HepG2 (cell line): ENCODE measurements at regions not wholly inside any gene's neighbourhood (a gene's known extent, or its start where the extent isn't known, plus 50 kb on each side); places are given as distances from the start of the nearest gene placed in this dataset.
"Not testable (repeated sequence)": the region's sequence is repeated elsewhere in the genome, so short reads cannot be mapped to it uniquely, and the experiment has no call there.

Experiments used
- ATAC-seq: fragments of 200-7000 bp; cut with Tn5 transposase; 3 replicates; pipeline ENCODE4 v1.9.1; 2020; ENCODE audit warnings: mild to moderate bottlenecking, moderate library complexity
- BruUV-seq: library from RNA; stranded (reverse); fragments of 400-500 nt; replicated peaks from 2 replicates; lab custom pipeline; 2021; lab: Mats Ljungman, UMichigan
- CTCF ChIA-PET: fragments of 300-600 bp; formaldehyde crosslinking; extraction: SDS; loops from one replicate; lab custom pipeline; 2021; ENCODE audit warnings: low total read pairs, inconsistent platforms, low intra/inter-chr PET ratio; lab: Yijun Ruan, JAX
- POLR2A ChIA-PET: fragments of 350-600 bp; sonication (Branson Sonifier 250); formaldehyde crosslinking; loops from one replicate; lab custom pipeline; 2020; ENCODE audit warnings: antibody characterized with exemption, inconsistent platforms; lab: Yijun Ruan, JAX
- DNase-seq: peaks from one replicate; pipeline ENCODE4 v3.0.0-alpha.2; 2015; ENCODE audit warnings: low spot score
- FAIRE-seq: peaks from 3 replicates; lab custom pipeline; 2011; peaks lifted over from hg19 to GRCh38; lab: Jason Lieb, UNC
- H2AFZ ChIP-seq: one replicate; pipeline ENCODE4 v1.6.1; 2011; ENCODE audit warnings: low read length, inconsistent platforms
- H3K27ac ChIP-seq: fragments of 300-600 bp; 3 replicates; pipeline ENCODE4 v1.8.0; 2011; ENCODE audit warnings: mixed run types, mild to moderate bottlenecking, mixed read lengths, low read length, inconsistent platforms; ENCODE audit not compliant: insufficient read depth; ENCODE audit errors: extremely low read length
- H3K27me3 ChIP-seq, 2 experiments: fragments of 200-600 bp in 1 of 2; 2 replicates in 1 of 2; 3 replicates in 1 of 2; pipeline versions ENCODE4 v1.6.0 to v1.8.0; 2011; ENCODE audit warnings: low read length in 2 of 2, mild to moderate bottlenecking in 2 of 2, moderate library complexity in 2 of 2, inconsistent platforms in 1 of 2; ENCODE audit not compliant: insufficient read depth in 2 of 2, control insufficient read depth in 1 of 2
- H3K36me3 ChIP-seq, 2 experiments: fragments of 200-600 bp in 1 of 2; replicated peaks in 1 of 2; 2 replicates in 1 of 2; 3 replicates in 1 of 2; pipeline versions ENCODE4 v1.5.1 to v1.8.0; 2011; ENCODE audit warnings: low read length in 2 of 2, inconsistent platforms in 1 of 2; ENCODE audit not compliant: insufficient read depth in 2 of 2, control insufficient read depth in 1 of 2
- H3K4me1 ChIP-seq: 2 replicates; pipeline ENCODE4 v1.5.1; 2012; ENCODE audit warnings: low read length, inconsistent platforms; ENCODE audit not compliant: insufficient read depth
- H3K4me2 ChIP-seq: 2 replicates; pipeline ENCODE4 v1.6.0; 2011; ENCODE audit warnings: low read depth, low read length, inconsistent platforms
- H3K4me3 ChIP-seq, 3 experiments: fragments of 200-600 bp in 1 of 3; sonication (generic), shearing (Covaris generic) in 1 of 3; replicated peaks in 1 of 3; 2 replicates each; pipeline ENCODE4 v1.5.1; 2011 to 2016; ENCODE audit warnings: low read length in 3 of 3, inconsistent platforms in 2 of 3, low read depth in 2 of 3, mild to moderate bottlenecking in 2 of 3, control low read depth in 1 of 3, mixed read lengths in 1 of 3; ENCODE audit not compliant: insufficient read depth in 1 of 3
- H3K79me2 ChIP-seq: one replicate; pipeline ENCODE4 v1.6.1; 2011; ENCODE audit warnings: low read length, inconsistent platforms; ENCODE audit not compliant: insufficient read depth
- H3K9ac ChIP-seq: 2 replicates; pipeline ENCODE4 v1.6.0; 2011; ENCODE audit warnings: mild to moderate bottlenecking, low read depth, low read length, inconsistent platforms; ENCODE audit not compliant: insufficient read depth
- H3K9me3 ChIP-seq: 2 replicates; pipeline ENCODE4 v1.5.1; 2012; ENCODE audit warnings: mild to moderate bottlenecking, low read length
- H4K20me1 ChIP-seq: 2 replicates; pipeline ENCODE4 v1.6.0; 2011; ENCODE audit warnings: inconsistent platforms, mild to moderate bottlenecking, low read length, moderate library complexity; ENCODE audit not compliant: insufficient read depth
- ARNT2 ChIP-seq: sonication (generic); formaldehyde crosslinking; IDR thresholded peaks from 2 replicates; pipeline ENCODE4 v1.8.0; 2022; ENCODE audit warnings: mild to moderate bottlenecking, low read depth, missing genetic modification reagents, moderate library complexity
- CEBPZ ChIP-seq: IDR thresholded peaks from 2 replicates; pipeline ENCODE4 v1.6.1; 2012; ENCODE audit warnings: low read length, improper control_type of control experiment
- HOXA7 ChIP-seq: sonication (generic); formaldehyde crosslinking; IDR thresholded peaks from 2 replicates; pipeline ENCODE4 v1.8.1; 2022; ENCODE audit warnings: mild to moderate bottlenecking, missing genetic modification reagents, moderate library complexity
- KLF13 ChIP-seq: sonication (generic); formaldehyde crosslinking; IDR thresholded peaks from 2 replicates; pipeline ENCODE4 v1.4.0; 2020; ENCODE audit warnings: mild to moderate bottlenecking, missing genetic modification reagents
- MTA1 ChIP-seq: sonication (generic); formaldehyde crosslinking; IDR thresholded peaks from 2 replicates; pipeline ENCODE4 v1.4.0; 2020; ENCODE audit warnings: missing genetic modification reagents, mild to moderate bottlenecking, borderline replicate concordance
- SMAD9 ChIP-seq: sonication (generic); formaldehyde crosslinking; IDR thresholded peaks from 2 replicates; pipeline ENCODE4 v1.5.1; 2020; ENCODE audit warnings: mild to moderate bottlenecking, missing genetic modification reagents
- SP4 ChIP-seq: sonication (generic); formaldehyde crosslinking; IDR thresholded peaks from 2 replicates; pipeline ENCODE4 v1.8.1; 2023; ENCODE audit warnings: mild to moderate bottlenecking, missing genetic modification reagents
- ZNF430 ChIP-seq: sonication (generic); formaldehyde crosslinking; IDR thresholded peaks from 2 replicates; pipeline ENCODE4 v1.9.0; 2021; ENCODE audit warnings: mild to moderate bottlenecking, missing genetic modification reagents
- ZNF510 ChIP-seq: sonication (generic); formaldehyde crosslinking; IDR thresholded peaks from 2 replicates; pipeline ENCODE4 v1.4.0; 2020; ENCODE audit warnings: low read depth, mild to moderate bottlenecking, missing genetic modification reagents
- ZNF562 ChIP-seq: sonication (generic); formaldehyde crosslinking; IDR thresholded peaks from 2 replicates; pipeline ENCODE4 v1.8.0; 2022; ENCODE audit warnings: missing genetic modification reagents, borderline replicate concordance
- ZNF784 ChIP-seq: sonication (generic); formaldehyde crosslinking; IDR thresholded peaks from 2 replicates; pipeline ENCODE4 v1.5.1; 2020; ENCODE audit warnings: missing genetic modification reagents, mild to moderate bottlenecking, borderline replicate concordance
- WGBS: methylation state at CpG from one replicate; pipeline ENCODE4 v1.1.6; 2017; ENCODE audit warnings: low lambda C conversion rate; 5-methylcytosine and 5-hydroxymethylcytosine counted together
- in situ Hi-C: cut with HindIII; loops from 2 replicates; pipeline ENCODE4 v1.10.0; 2017; ENCODE audit warnings: low pct_unique_long_range_greater_than_20kb; ENCODE audit not compliant: extremely low pct_ligation_motif_present
- intact Hi-C: fragments of 100-400 bp; cut with micrococcal nuclease; formaldehyde crosslinking; loops from one replicate; pipeline ENCODE4 v1.10.0; 2022; ENCODE audit not compliant: unreplicated experiment
- TF ChIP-seq, protein P1 (sequence below): sonication (generic); formaldehyde crosslinking; IDR thresholded peaks from 2 replicates; pipeline ENCODE4 v1.4.0; 2020; ENCODE audit warnings: missing genetic modification reagents; ENCODE audit errors: not compliant biosample characterization

- TF ChIP-seq CEBPZ (no peak), HOXA7 (CRISPR knock-in tag) (no peak), ARNT2 (CRISPR knock-in tag) (no peak), ZNF562 (no peak), ZNF430 (no peak), ZNF510 (CRISPR knock-in tag) (no peak)
Measured at GRCh38 chr5:42089705-42090104, 164.6 kb downstream of the FBXO4 start (continued).

DNA sequence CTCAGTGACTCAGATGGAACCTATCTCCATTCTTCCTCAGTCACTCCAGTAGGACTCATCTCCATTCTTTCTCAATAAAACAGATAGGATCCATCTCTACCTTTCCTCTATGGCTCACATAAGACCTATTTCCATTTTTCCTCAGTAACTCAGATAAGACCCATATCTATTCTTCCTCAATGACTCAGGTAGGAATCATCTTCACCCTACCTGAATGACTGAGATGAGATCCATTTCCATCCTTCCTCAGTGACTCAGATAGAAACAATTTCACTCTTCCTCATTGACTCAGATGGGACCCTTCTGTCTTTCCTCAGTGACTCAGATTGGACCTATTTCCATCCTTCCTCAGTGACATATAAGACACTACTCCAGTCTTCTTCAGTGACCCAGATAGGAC lies 165.1 kb downstream of the FBXO4 start:
- H3K4me3 ChIP-seq: no peak overlapping the region
- CTCF ChIA-PET: no interaction called here
- POLR2A ChIA-PET: no interaction called here
- no peak overlapping the region for H3K4me2 ChIP-seq
- in situ Hi-C loops: no loop called here
- ATAC-seq (no peak), DNase-seq (no peak), FAIRE-seq (no peak)
- no peak overlapping the region for H2AFZ ChIP-seq
- H3K36me3 ChIP-seq: no peaks in the 10 kb centered on the region
- no peaks in the 10 kb centered on the region for H3K79me2 ChIP-seq
- H4K20me1 ChIP-seq: no peaks in the 10 kb centered on the region
- H3K27me3 ChIP-seq: no peaks in the 10 kb centered on the region
- no peak overlapping the region for H3K27ac ChIP-seq
- no peak overlapping the region for H3K9ac ChIP-seq
- H3K9me3 ChIP-seq: no peaks in the 10 kb centered on the region
- intact Hi-C loops: no loop called here
- no peaks in the 10 kb centered on the region for H3K4me1 ChIP-seq
- TF ChIP-seq, protein P1, sequence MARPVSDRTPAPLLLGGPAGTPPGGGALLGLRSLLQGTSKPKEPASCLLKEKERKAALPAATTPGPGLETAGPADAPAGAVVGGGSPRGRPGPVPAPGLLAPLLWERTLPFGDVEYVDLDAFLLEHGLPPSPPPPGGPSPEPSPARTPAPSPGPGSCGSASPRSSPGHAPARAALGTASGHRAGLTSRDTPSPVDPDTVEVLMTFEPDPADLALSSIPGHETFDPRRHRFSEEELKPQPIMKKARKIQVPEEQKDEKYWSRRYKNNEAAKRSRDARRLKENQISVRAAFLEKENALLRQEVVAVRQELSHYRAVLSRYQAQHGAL (CRISPR knock-in tag): no peak
- TF ChIP-seq MTA1 (CRISPR knock-in tag) (no peak), KLF13 (CRISPR knock-in tag) (no peak), SMAD9 (no peak), SP4 (no peak), ZNF784 (no peak)
- BruUV-seq: no TSS peak

- H3K4me1 ChIP-seq, BruUV-seq, H2AFZ ChIP-seq, H3K27ac ChIP-seq, intact Hi-C loops, H3K9me3 ChIP-seq, H3K36me3 ChIP-seq, H3K27me3 ChIP-seq, H3K4me3 ChIP-seq, FAIRE-seq, ATAC-seq, H3K4me2 ChIP-seq, DNase-seq, POLR2A ChIA-PET, CTCF ChIA-PET, H4K20me1 ChIP-seq, in situ Hi-C loops, H3K9ac ChIP-seq, H3K79me2 ChIP-seq: not testable (repeated sequence)
- WGBS: 23% methylated on average over 3 of the region's 5 CpGs
Measured at GRCh38 chr5:42099846-42100245, 174.8 kb downstream of the FBXO4 start.
